Spleen (tissue), 11 donors: ENCODE measurements at regions not wholly inside any gene's neighbourhood (a gene's known extent, or its start where the extent isn't known, plus 50 kb on each side); places are given as distances from the start of the nearest gene placed in this dataset.

ENCODE experiments used
- DNase-seq: peaks from one replicate; pipeline ENCODE4 v3.0.0-alpha.2; 2020
- H3K27ac ChIP-seq, 8 donors: fragments of 200-600 bp; sonication (generic) in 7 of 8; 1 replicate in 4 of 8; 2 replicates in 4 of 8; pipeline versions ENCODE4 v1.5.0 to v1.8.0; 2016 to 2021; ENCODE audit warnings: inconsistent platforms in 4 of 8, mild to moderate bottlenecking in 4 of 8, moderate library complexity in 1 of 8
- H3K27me3 ChIP-seq, 7 donors: fragments of 200-600 bp; sonication (generic) in 6 of 7; replicated peaks in 1 of 7; 1 replicate in 4 of 7; 2 replicates in 3 of 7; pipeline versions ENCODE4 v1.5.0 to v1.8.0; 2016 to 2021; ENCODE audit warnings: inconsistent platforms in 3 of 7, mild to moderate bottlenecking in 1 of 7
- H3K36me3 ChIP-seq, 6 donors: fragments of 200-600 bp; sonication (generic) in 5 of 6; 1 replicate in 4 of 6; 2 replicates in 2 of 6; pipeline versions ENCODE4 v1.5.0 to v1.8.0; 2016 to 2021; ENCODE audit warnings: inconsistent platforms in 2 of 6
- H3K4me1 ChIP-seq, 6 donors: fragments of 200-600 bp; sonication (generic) in 5 of 6; 1 replicate in 3 of 6; 2 replicates in 3 of 6; pipeline versions ENCODE4 v1.5.0 to v1.8.0; 2016 to 2021; ENCODE audit warnings: inconsistent platforms in 3 of 6
- H3K4me3 ChIP-seq, 8 donors: fragments of 200-600 bp; sonication (generic) in 7 of 8; 1 replicate in 4 of 8; 2 replicates in 4 of 8; pipeline versions ENCODE4 v1.5.0 to v1.8.0; 2016 to 2021; ENCODE audit warnings: inconsistent platforms in 4 of 8, mild to moderate bottlenecking in 4 of 8, moderate library complexity in 2 of 8
- H3K9me3 ChIP-seq, 8 donors: fragments of 200-600 bp; sonication (generic) in 7 of 8; 1 replicate in 4 of 8; 2 replicates in 4 of 8; pipeline versions ENCODE4 v1.5.0 to v1.8.0; 2016 to 2021; ENCODE audit warnings: inconsistent platforms in 4 of 8
- POLR2A ChIP-seq, 3 donors: fragments of 450-650 bp; IDR thresholded peaks; one replicate each; pipeline ENCODE4 v1.5.1; 2017; ENCODE audit warnings: antibody characterized with exemption in 3 of 3, mild to moderate bottlenecking in 1 of 3
- POLR2AphosphoS5 ChIP-seq, 3 donors: sonication (generic); formaldehyde crosslinking; IDR thresholded peaks; one replicate each; pipeline ENCODE4 v1.5.1; 2017; ENCODE audit warnings: antibody characterized with exemption in 3 of 3
- WGBS, 5 donors: extraction: QIAGEN DNeasy Blood & Tissue Kit in 3 of 5; methylation state at CpG; one replicate each; pipeline versions ENCODE4 v1.1.5 to v1.1.7; 2013 to 2018; 5-methylcytosine and 5-hydroxymethylcytosine counted together
- intact Hi-C: fragments of 100-400 bp; cut with DNase I; formaldehyde crosslinking; loops from one replicate; pipeline ENCODE4 v1.15.0; 2023; ENCODE audit warnings: low total_unique reads
- TF ChIP-seq, protein P1 (sequence below), 11 experiments: fragments of 200-600 bp in 7 of 11; fragments of 450-650 bp in 4 of 11; sonication (generic) in 4 of 11; IDR thresholded peaks in 8 of 11; conservative IDR thresholded peaks in 3 of 11; 1 replicate in 7 of 11; 2 replicates in 4 of 11; pipeline versions ENCODE4 v1.4.0 to v1.8.0; 2016 to 2021; ENCODE audit warnings: antibody characterized with exemption in 11 of 11, inconsistent platforms in 4 of 11, mild to moderate bottlenecking in 1 of 11
- donor health status: healthy with polysubstance abuse.
- donor health status: DM: no; HTN: no; CAD: no; lungs with moderate emphysema.
- donor health status: DM: no; HTN: no; CAD: no.
- donor health status: Bipolar disorder and iron deficiency.
- donor health status: healthy.
- donor health status: DM: no; HTN: no; CAD: no.
- donor health status: DM: yes; HTN: yes; CAD: no.

GRCh38 chr5:110362261-110362660 is 364.2 kb downstream of the TMEM232 start:
- no peak overlapping the region for H3K4me3 ChIP-seq
- 62 to 78% (median 67%) methylated on average over 2 of the region's 2 CpGs for WGBS, 5 donors
- intact Hi-C loops = no loop called here
- no peaks in the 10 kb centered on the region for H3K36me3 ChIP-seq
- no peaks in the 10 kb centered on the region for H3K4me1 ChIP-seq
- TF ChIP-seq POLR2AphosphoS5 (IDR thresholded peaks at IDR 0.05) (no peak), POLR2A (IDR thresholded peaks at IDR 0.05) (no peak)
- TF ChIP-seq, protein P1, sequence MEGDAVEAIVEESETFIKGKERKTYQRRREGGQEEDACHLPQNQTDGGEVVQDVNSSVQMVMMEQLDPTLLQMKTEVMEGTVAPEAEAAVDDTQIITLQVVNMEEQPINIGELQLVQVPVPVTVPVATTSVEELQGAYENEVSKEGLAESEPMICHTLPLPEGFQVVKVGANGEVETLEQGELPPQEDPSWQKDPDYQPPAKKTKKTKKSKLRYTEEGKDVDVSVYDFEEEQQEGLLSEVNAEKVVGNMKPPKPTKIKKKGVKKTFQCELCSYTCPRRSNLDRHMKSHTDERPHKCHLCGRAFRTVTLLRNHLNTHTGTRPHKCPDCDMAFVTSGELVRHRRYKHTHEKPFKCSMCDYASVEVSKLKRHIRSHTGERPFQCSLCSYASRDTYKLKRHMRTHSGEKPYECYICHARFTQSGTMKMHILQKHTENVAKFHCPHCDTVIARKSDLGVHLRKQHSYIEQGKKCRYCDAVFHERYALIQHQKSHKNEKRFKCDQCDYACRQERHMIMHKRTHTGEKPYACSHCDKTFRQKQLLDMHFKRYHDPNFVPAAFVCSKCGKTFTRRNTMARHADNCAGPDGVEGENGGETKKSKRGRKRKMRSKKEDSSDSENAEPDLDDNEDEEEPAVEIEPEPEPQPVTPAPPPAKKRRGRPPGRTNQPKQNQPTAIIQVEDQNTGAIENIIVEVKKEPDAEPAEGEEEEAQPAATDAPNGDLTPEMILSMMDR (IDR thresholded peaks at IDR 0.05 in 8 of 11, conservative IDR thresholded peaks at IDR 0.05 in 3 of 11) = no peak
- H3K27ac ChIP-seq = no peak overlapping the region
- DNase-seq = no peak
- H3K27me3 ChIP-seq = no peaks in the 10 kb centered on the region
- H3K9me3 ChIP-seq = no peaks in the 10 kb centered on the region

DNA sequence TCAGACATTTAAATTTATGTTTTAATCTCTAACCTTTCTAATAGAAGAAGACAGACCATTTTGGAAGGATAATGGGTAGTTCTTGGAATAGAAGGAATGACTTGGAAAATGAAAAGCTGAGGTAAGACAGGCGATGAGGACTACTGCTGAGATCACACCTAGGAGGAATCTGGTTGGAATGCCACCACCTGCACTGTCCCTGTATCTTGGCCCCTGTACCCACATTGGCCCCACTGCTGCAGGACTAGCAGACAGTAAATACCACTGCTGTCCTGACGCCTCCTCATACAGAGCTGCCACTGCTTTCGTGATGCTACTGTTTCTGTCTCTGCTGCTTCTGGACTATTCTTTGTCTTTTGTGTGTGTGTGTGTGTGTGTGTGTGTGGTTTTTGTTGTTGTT is 359.8 kb downstream of the TMEM232 start:
- intact Hi-C loops = no loop called here
- 81 to 93% (median 90%) methylated on average over 3 of the region's 3 CpGs for WGBS, 5 donors

More for the DNA sequence above, 359.8 kb downstream of the TMEM232 start:
- no peak overlapping the region for H3K4me3 ChIP-seq
- no peak overlapping the region for H3K27ac ChIP-seq
- no peaks in the 10 kb centered on the region for H3K27me3 ChIP-seq
- TF ChIP-seq, protein P1 (IDR thresholded peaks at IDR 0.05 in 8 of 11, conservative IDR thresholded peaks at IDR 0.05 in 3 of 11) = no peak
- TF ChIP-seq POLR2AphosphoS5 (IDR thresholded peaks at IDR 0.05) (no peak), POLR2A (IDR thresholded peaks at IDR 0.05) (no peak)
- H3K9me3 ChIP-seq = peaks cover 0 to 10% (median 0%) of the 10 kb centered on the region in 8 donors
- H3K4me1 ChIP-seq = peaks cover 0 to 7% (median 0%) of the 10 kb centered on the region in 6 donors
- no peaks in the 10 kb centered on the region for H3K36me3 ChIP-seq
- no peak for DNase-seq
